ENCODE measurements at regions not wholly inside any gene's neighbourhood (a gene's known extent, or its start where the extent isn't known, plus 50 kb on each side); places are given as distances from the start of the nearest gene placed in this dataset.

- no peak for DNase-seq
- Mint-ChIP-seq H3K4me3 (ENCODE audit: unreplicated experiment) (no peak overlapping the region), H3K9me3 (ENCODE audit: unreplicated experiment) (no peaks in the 10 kb centered on the region), H3K27ac (ENCODE audit: unreplicated experiment) (no peak overlapping the region), H3K4me1 (ENCODE audit: low read depth, unreplicated experiment) (no peaks in the 10 kb centered on the region), H3K27me3 (ENCODE audit: insufficient read depth, unreplicated experiment) (no peaks in the 10 kb centered on the region), H3K36me3 (ENCODE audit: insufficient read depth, unreplicated experiment) (no peaks in the 10 kb centered on the region)
- ChIA-PET CTCF (no interaction called here), POLR2A (no interaction called here)
- H3K9me3 ChIP-seq = no peaks in the 10 kb centered on the region
- H3K27me3 ChIP-seq (replicated peaks; ENCODE audit: control insufficient read depth, insufficient read depth, low read length) = no peaks in the 10 kb centered on the region
- no peak overlapping the region for H3K4me3 ChIP-seq (ENCODE audit: low read depth, low read length)
- no peak for TF ChIP-seq CTCF (IDR thresholded peaks at IDR 0.05; ENCODE audit: insufficient read depth in 1 of 2, low read depth in 1 of 2, low read length in 1 of 2, severe bottlenecking in 1 of 2, unreplicated experiment in 1 of 2)
- no TSS peak for BruUV-seq (replicated peaks)
- H3K36me3 ChIP-seq (ENCODE audit: control insufficient read depth, insufficient read depth, low read length) = no peaks in the 10 kb centered on the region
- intact Hi-C loops (cut with micrococcal nuclease; ENCODE audit: unreplicated experiment) = no loop called here
- H3K4me1 ChIP-seq = no peaks in the 10 kb centered on the region
Measured at GRCh38 chr6:91114123-91114708, 527.3 kb upstream of the MAP3K7 start.

- Mint-ChIP-seq H3K4me1 (ENCODE audit: low read depth, unreplicated experiment) (peaks cover 11% of the 10 kb centered on the region), H3K9me3 (ENCODE audit: unreplicated experiment) (no peaks in the 10 kb centered on the region), H3K4me3 (ENCODE audit: unreplicated experiment) (peak overlapping the region; percentile 47), H3K27me3 (ENCODE audit: insufficient read depth, unreplicated experiment) (no peaks in the 10 kb centered on the region), H3K27ac (ENCODE audit: unreplicated experiment) (no peak overlapping the region), H3K36me3 (ENCODE audit: insufficient read depth, unreplicated experiment) (no peaks in the 10 kb centered on the region)
- H3K4me1 ChIP-seq = peaks cover 18% of the 10 kb centered on the region
- H3K9me3 ChIP-seq = no peaks in the 10 kb centered on the region
- CTCF ChIA-PET = no interaction called here
- no peak for DNase-seq
- intact Hi-C loops (cut with micrococcal nuclease; ENCODE audit: unreplicated experiment) = no loop called here
- no TSS peak for BruUV-seq (replicated peaks)
- no peaks in the 10 kb centered on the region for H3K27me3 ChIP-seq (replicated peaks; ENCODE audit: control insufficient read depth, insufficient read depth, low read length)
- POLR2A ChIA-PET = no interaction called here
- no peaks in the 10 kb centered on the region for H3K36me3 ChIP-seq (ENCODE audit: control insufficient read depth, insufficient read depth, low read length)
- H3K4me3 ChIP-seq (ENCODE audit: low read depth, low read length) = no peak overlapping the region
- TF ChIP-seq CTCF (IDR thresholded peaks at IDR 0.05; ENCODE audit: insufficient read depth in 1 of 2, low read depth in 1 of 2, low read length in 1 of 2, severe bottlenecking in 1 of 2, unreplicated experiment in 1 of 2) = no peak
Measured at GRCh38 chr6:91106083-91106482, 519.2 kb upstream of the MAP3K7 start.

- ChIA-PET POLR2A (no interaction called here), CTCF (no interaction called here)
- Mint-ChIP-seq H3K4me3 (ENCODE audit: unreplicated experiment) (peak overlapping the region; percentile 47), H3K4me1 (ENCODE audit: low read depth, unreplicated experiment) (peaks cover 11% of the 10 kb centered on the region), H3K36me3 (ENCODE audit: insufficient read depth, unreplicated experiment) (no peaks in the 10 kb centered on the region), H3K27ac (ENCODE audit: unreplicated experiment) (no peak overlapping the region), H3K27me3 (ENCODE audit: insufficient read depth, unreplicated experiment) (no peaks in the 10 kb centered on the region), H3K9me3 (ENCODE audit: unreplicated experiment) (no peaks in the 10 kb centered on the region)
- H3K36me3 ChIP-seq (ENCODE audit: control insufficient read depth, insufficient read depth, low read length) = no peaks in the 10 kb centered on the region
- H3K4me1 ChIP-seq = peaks cover 18% of the 10 kb centered on the region
- no peak overlapping the region for H3K4me3 ChIP-seq (ENCODE audit: low read depth, low read length)
- DNase-seq = no peak
- H3K27me3 ChIP-seq (replicated peaks; ENCODE audit: control insufficient read depth, insufficient read depth, low read length) = no peaks in the 10 kb centered on the region
- no TSS peak for BruUV-seq (replicated peaks)
- intact Hi-C loops (cut with micrococcal nuclease; ENCODE audit: unreplicated experiment) = no loop called here
- TF ChIP-seq CTCF (IDR thresholded peaks at IDR 0.05; ENCODE audit: insufficient read depth in 1 of 2, low read depth in 1 of 2, low read length in 1 of 2, severe bottlenecking in 1 of 2, unreplicated experiment in 1 of 2) = no peak
- no peaks in the 10 kb centered on the region for H3K9me3 ChIP-seq
Measured at GRCh38 chr6:91105532-91105931, 518.7 kb upstream of the MAP3K7 start.

Data from Caco-2 (cell line).